Activated CD8-positive, alpha-beta T cell treated with anti-CD3 and anti-CD28 coated beads for 36 hours (primary cell): ENCODE measurements at regions not wholly inside any gene's neighbourhood (a gene's known extent, or its start where the extent isn't known, plus 50 kb on each side); places are given as distances from the start of the nearest gene placed in this dataset.

Source experiments
- ATAC-seq: fragments of 200-7000 bp; cut with Tn5 transposase; one replicate; pipeline ENCODE4 v1.10.0; 2021; ENCODE audit warnings: mild to moderate bottlenecking, moderate library complexity
- CTCF ChIA-PET: fragments of 350-600 bp; sonication (Branson Sonifier 250); formaldehyde crosslinking; loops from one replicate; lab custom pipeline; 2021; ENCODE audit warnings: antibody characterized with exemption; lab: Charles Lee
- POLR2A ChIA-PET: fragments of 350-600 bp; sonication (Branson Sonifier 250); formaldehyde crosslinking; loops from one replicate; lab custom pipeline; 2021; ENCODE audit warnings: antibody characterized with exemption; lab: Charles Lee
- DNase-seq: peaks from one replicate; pipeline ENCODE4 v3.0.0-alpha.2; 2020
- H3K27ac Mint-ChIP-seq: one replicate; pipeline ENCODE4 v1.8.0; 2021; ENCODE audit warnings: mild to moderate bottlenecking, mixed read lengths
- H3K27me3 Mint-ChIP-seq: one replicate; pipeline ENCODE4 v1.8.0; 2021; ENCODE audit warnings: mixed read lengths
- H3K36me3 Mint-ChIP-seq: one replicate; pipeline ENCODE4 v1.8.0; 2021; ENCODE audit warnings: low read depth, mixed read lengths
- H3K4me1 Mint-ChIP-seq: one replicate; pipeline ENCODE4 v1.8.0; 2021; ENCODE audit warnings: low read depth, mixed read lengths
- H3K4me3 Mint-ChIP-seq: one replicate; pipeline ENCODE4 v1.8.0; 2021; ENCODE audit warnings: mild to moderate bottlenecking, moderate library complexity, mixed read lengths
- H3K9me3 Mint-ChIP-seq: one replicate; pipeline ENCODE4 v1.8.0; 2021; ENCODE audit warnings: mixed read lengths
- intact Hi-C: fragments of 100-400 bp; cut with micrococcal nuclease; formaldehyde crosslinking; loops from one replicate; pipeline ENCODE4 v1.10.0; 2022
- TF ChIP-seq, protein P1 (sequence below): fragments of 200-600 bp; IDR thresholded peaks from one replicate; pipeline ENCODE4 v1.8.0; 2022; ENCODE audit warnings: antibody characterized with exemption, mild to moderate bottlenecking

DNA sequence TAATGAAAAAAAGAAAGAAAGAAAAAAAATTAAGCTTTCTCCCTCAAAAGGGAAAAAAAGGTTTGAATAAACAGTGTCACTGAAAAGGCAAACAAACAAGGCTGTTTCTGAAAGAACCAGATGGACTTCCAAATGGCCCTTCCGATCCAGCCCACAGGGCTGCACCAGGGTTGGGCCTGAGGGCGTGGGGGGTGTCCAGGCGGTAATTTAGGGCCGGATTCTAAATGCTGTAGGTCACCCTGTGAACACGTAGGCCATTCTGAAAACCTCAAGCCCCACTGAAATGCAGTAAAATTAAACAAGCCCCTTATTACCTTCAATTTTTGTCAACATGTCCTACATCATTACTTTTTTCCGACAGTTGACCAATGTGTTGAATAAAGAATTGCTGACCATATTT, 132.1 kb downstream of the HSD17B3 start:
- Mint-ChIP-seq H3K27ac (no peak overlapping the region), H3K9me3 (no peaks in the 10 kb centered on the region), H3K4me3 (no peak overlapping the region), H3K27me3 (peaks cover 13% of the 10 kb centered on the region), H3K4me1 (no peaks in the 10 kb centered on the region), H3K36me3 (no peaks in the 10 kb centered on the region)
- no peak for ATAC-seq
- TF ChIP-seq, protein P1, sequence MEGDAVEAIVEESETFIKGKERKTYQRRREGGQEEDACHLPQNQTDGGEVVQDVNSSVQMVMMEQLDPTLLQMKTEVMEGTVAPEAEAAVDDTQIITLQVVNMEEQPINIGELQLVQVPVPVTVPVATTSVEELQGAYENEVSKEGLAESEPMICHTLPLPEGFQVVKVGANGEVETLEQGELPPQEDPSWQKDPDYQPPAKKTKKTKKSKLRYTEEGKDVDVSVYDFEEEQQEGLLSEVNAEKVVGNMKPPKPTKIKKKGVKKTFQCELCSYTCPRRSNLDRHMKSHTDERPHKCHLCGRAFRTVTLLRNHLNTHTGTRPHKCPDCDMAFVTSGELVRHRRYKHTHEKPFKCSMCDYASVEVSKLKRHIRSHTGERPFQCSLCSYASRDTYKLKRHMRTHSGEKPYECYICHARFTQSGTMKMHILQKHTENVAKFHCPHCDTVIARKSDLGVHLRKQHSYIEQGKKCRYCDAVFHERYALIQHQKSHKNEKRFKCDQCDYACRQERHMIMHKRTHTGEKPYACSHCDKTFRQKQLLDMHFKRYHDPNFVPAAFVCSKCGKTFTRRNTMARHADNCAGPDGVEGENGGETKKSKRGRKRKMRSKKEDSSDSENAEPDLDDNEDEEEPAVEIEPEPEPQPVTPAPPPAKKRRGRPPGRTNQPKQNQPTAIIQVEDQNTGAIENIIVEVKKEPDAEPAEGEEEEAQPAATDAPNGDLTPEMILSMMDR = no peak
- intact Hi-C loops = no loop called here
- CTCF ChIA-PET = interaction anchor here (1.6 kb wide), 1 partner anchor 158 kb away, joined by 4 read pairs; no protein-coding TSS in a partner anchor
- DNase-seq = no peak
- POLR2A ChIA-PET = no interaction called here

DNA sequence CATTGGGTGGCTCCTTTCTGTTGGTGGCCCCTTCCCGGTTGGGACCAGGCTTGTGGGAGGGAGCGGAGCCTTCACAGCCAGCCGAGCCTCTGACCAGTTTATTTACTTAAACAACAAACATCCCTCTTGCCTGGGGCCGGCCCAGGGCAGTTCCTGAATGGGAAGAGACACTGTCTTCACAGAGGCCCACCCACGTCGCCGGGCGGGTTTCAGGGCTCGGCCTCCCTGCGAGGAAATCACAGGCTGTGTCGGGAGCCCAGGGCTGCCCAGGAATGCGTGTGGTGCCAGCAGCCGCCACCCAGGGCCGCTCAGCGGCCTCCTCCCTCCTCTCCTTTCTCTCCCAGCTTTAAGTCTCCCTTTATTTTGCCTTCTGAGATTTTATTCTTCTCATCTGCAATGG, 132.5 kb downstream of the HSD17B3 start:
- Mint-ChIP-seq H3K27ac (no peak overlapping the region), H3K36me3 (no peaks in the 10 kb centered on the region), H3K9me3 (no peaks in the 10 kb centered on the region), H3K4me1 (no peaks in the 10 kb centered on the region), H3K4me3 (no peak overlapping the region), H3K27me3 (peaks cover 13% of the 10 kb centered on the region)
- intact Hi-C loops = no loop called here
- TF ChIP-seq, protein P1 = no peak
- CTCF ChIA-PET = no interaction called here
- no peak for DNase-seq
- no peak for ATAC-seq
- POLR2A ChIA-PET = no interaction called here

DNA sequence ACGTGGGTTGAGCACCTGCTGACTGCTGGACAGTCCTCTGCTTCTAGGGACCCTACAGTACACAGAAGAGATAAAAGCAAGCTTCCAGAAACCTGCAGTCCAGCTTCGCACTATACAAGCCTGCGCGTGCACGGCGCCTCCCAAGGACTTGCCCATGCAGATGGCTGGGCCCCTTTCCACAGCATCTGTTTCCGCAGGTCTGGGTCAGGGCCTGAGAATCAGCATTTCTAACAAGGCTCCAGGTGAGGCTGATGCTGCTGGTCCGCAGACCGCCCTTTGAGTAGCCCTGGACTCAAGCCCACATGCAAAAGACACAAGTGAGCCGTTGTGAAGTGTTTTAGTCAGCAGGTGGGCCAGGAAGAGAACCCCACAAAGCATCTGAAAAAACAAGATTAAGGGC, 133.1 kb downstream of the HSD17B3 start:
- Mint-ChIP-seq H3K27ac (no peak overlapping the region), H3K4me3 (no peak overlapping the region), H3K36me3 (no peaks in the 10 kb centered on the region), H3K4me1 (no peaks in the 10 kb centered on the region), H3K9me3 (no peaks in the 10 kb centered on the region), H3K27me3 (peaks cover 10% of the 10 kb centered on the region)
- ChIA-PET CTCF (interaction anchor here (0.9 kb wide), 1 partner anchor 24 kb away, joined by 3 read pairs; no protein-coding TSS in a partner anchor), POLR2A (interaction anchor here (0.7 kb wide), 1 partner anchor 52 kb away, joined by 5 read pairs; no protein-coding TSS in a partner anchor)
- intact Hi-C loops = no loop called here
- TF ChIP-seq, protein P1 = no peak
- ATAC-seq (no peak), DNase-seq (no peak)

DNA sequence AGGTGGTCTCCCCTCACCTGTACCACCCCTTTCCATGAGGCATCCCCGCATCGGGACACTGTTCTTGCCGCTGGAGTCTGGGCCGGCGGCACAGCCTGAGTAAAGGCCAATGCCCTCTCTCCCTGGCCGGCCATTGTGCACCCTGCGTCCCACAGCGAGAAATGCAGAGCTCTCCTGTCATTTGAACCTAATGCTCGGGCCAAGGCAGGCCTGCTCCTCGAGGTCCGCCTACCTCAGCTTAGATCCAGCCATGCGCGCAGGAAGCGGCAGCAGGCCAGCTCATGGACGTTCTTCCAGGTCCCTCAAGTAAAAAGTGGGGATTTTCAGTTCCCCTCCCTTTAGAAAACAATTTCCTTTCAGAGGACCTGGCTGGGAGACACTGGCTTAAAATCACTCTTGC, 135.0 kb downstream of the HSD17B3 start:
- ATAC-seq (no peak), DNase-seq (no peak)
- intact Hi-C loops = no loop called here
- Mint-ChIP-seq H3K9me3 (no peaks in the 10 kb centered on the region), H3K27ac (no peak overlapping the region), H3K4me1 (no peaks in the 10 kb centered on the region), H3K4me3 (no peak overlapping the region), H3K36me3 (no peaks in the 10 kb centered on the region), H3K27me3 (peaks cover 6% of the 10 kb centered on the region)
- POLR2A ChIA-PET = no interaction called here
- CTCF ChIA-PET = no interaction called here
- TF ChIP-seq, protein P1 = no peak

DNA sequence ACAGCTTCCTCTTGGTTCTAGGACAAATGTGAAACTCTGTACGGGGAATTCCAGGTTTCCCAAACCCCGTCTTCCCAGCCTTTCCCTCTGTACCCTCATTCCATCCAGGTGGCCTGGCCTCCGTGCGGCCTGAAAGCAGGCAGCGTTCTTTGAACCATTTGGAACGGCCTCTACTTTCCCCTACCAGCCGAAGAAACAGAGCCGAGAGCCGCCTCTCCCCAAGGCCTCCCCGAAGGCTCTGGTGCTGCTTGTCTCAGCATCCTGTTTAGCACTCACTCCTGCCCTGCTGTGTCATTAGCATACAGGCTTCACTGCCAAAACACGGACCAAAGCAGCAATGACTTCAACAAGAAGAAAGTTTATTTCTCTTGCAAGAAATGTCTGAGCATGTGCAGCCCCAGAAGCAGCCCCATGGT, 137.7 kb downstream of the HSD17B3 start:
- no peak for DNase-seq
- H3K27ac Mint-ChIP-seq = no peak overlapping the region
- no peaks in the 10 kb centered on the region for H3K9me3 Mint-ChIP-seq
- CTCF ChIA-PET = no interaction called here
- no peaks in the 10 kb centered on the region for H3K36me3 Mint-ChIP-seq
- peaks cover 8% of the 10 kb centered on the region for H3K27me3 Mint-ChIP-seq
- TF ChIP-seq, protein P1 = no peak
- intact Hi-C loops = no loop called here
- ATAC-seq = no peak
- peaks cover 2% of the 10 kb centered on the region for H3K4me1 Mint-ChIP-seq
- POLR2A ChIA-PET = no interaction called here
- no peak overlapping the region for H3K4me3 Mint-ChIP-seq
